H1 (cell line): ENCODE measurements at regions not wholly inside any gene's neighbourhood (a gene's known extent, or its start where the extent isn't known, plus 50 kb on each side); places are given as distances from the start of the nearest gene placed in this dataset.

Experiments
- CTCF ChIA-PET: fragments of 300-600 bp; sonication (Branson Sonifier 250); formaldehyde crosslinking; loops from one replicate; lab custom pipeline; 2021; ENCODE audit not compliant: partially characterized antibody; lab: Charles Lee
- POLR2A ChIA-PET: fragments of 300-600 bp; sonication (Branson Sonifier 250); formaldehyde crosslinking; loops from one replicate; lab custom pipeline; 2021; ENCODE audit warnings: inconsistent platforms; ENCODE audit not compliant: partially characterized antibody; lab: Charles Lee
- DNase-seq, 2 experiments: peaks; one replicate each; pipeline versions ENCODE4 v3.0.0 to v3.0.0-alpha.2; 2010 to 2022; ENCODE audit warnings: low spot score in 2 of 2, low read depth in 1 of 2, mixed read lengths in 1 of 2
- FAIRE-seq: peaks from 2 replicates; lab custom pipeline; 2011; peaks lifted over from hg19 to GRCh38; lab: Jason Lieb, UNC
- H2AFZ ChIP-seq: 2 replicates; pipeline ENCODE4 v1.8.1; 2012; ENCODE audit warnings: low read length, inconsistent platforms
- H2AK5ac ChIP-seq: 2 replicates; pipeline ENCODE4 v1.6.1; 2013; ENCODE audit warnings: low read depth, low read length
- H2BK120ac ChIP-seq: replicated peaks from 2 replicates; pipeline ENCODE3; 2013; ENCODE audit warnings: low read depth, low read length, inconsistent platforms
- H2BK12ac ChIP-seq: 2 replicates; pipeline ENCODE4 v1.6.1; 2013; ENCODE audit warnings: low read depth, low read length
- H2BK15ac ChIP-seq: 2 replicates; pipeline ENCODE4 v1.6.1; 2013; ENCODE audit warnings: low read length
- H2BK20ac ChIP-seq: 2 replicates; pipeline ENCODE4 v1.6.1; 2013; ENCODE audit warnings: low read length
- H2BK5ac ChIP-seq: 2 replicates; pipeline ENCODE4 v1.6.1; 2013; ENCODE audit warnings: low read depth, low read length
- H3K14ac ChIP-seq: 2 replicates; pipeline ENCODE4 v1.6.1; 2013; ENCODE audit warnings: inconsistent platforms; ENCODE audit not compliant: insufficient read length
- H3K18ac ChIP-seq: 2 replicates; pipeline ENCODE4 v1.6.1; 2013; ENCODE audit warnings: low read length; ENCODE audit errors: extremely low read depth
- H3K23ac ChIP-seq: 2 replicates; pipeline ENCODE4 v1.6.1; 2013; ENCODE audit warnings: inconsistent platforms; ENCODE audit not compliant: insufficient read length
- H3K23me2 ChIP-seq: 2 replicates; pipeline ENCODE4 v1.6.1; 2013; ENCODE audit warnings: low read depth, low read length
- H3K27ac ChIP-seq: 2 replicates; pipeline ENCODE4 v1.6.1; 2011; ENCODE audit warnings: low read depth, low read length, inconsistent platforms
- H3K27me3 ChIP-seq, 4 experiments: replicated peaks in 1 of 4; 1 replicate in 1 of 4; 2 replicates in 3 of 4; pipeline versions ENCODE4 v1.6.1 to v1.8.1; 2011 to 2013; ENCODE audit warnings: low read length in 3 of 4, mild to moderate bottlenecking in 3 of 4, inconsistent platforms in 2 of 4, mixed read lengths in 2 of 4, moderate library complexity in 1 of 4; ENCODE audit not compliant: control insufficient read depth in 3 of 4, insufficient read depth in 3 of 4; ENCODE audit errors: extremely low read depth in 1 of 4
- H3K36me3 ChIP-seq, 4 experiments: 2 replicates each; pipeline versions ENCODE4 v1.6.1 to v1.8.1; 2011 to 2013; ENCODE audit warnings: mild to moderate bottlenecking in 4 of 4, low read length in 3 of 4, moderate library complexity in 2 of 4, control low read depth in 1 of 4, inconsistent platforms in 1 of 4; ENCODE audit not compliant: insufficient read depth in 4 of 4, control insufficient read depth in 2 of 4
- H3K4ac ChIP-seq: replicated peaks from 2 replicates; pipeline ENCODE3; 2013; ENCODE audit warnings: low read length, low read depth, mixed read lengths, inconsistent platforms; ENCODE audit not compliant: insufficient read length
- H3K4me1 ChIP-seq, 4 experiments: replicated peaks in 1 of 4; 1 replicate in 1 of 4; 2 replicates in 3 of 4; pipeline versions ENCODE4 v1.6.1 to v1.8.1; 2011 to 2013; ENCODE audit warnings: low read length in 3 of 4, inconsistent platforms in 2 of 4, mixed read lengths in 1 of 4; ENCODE audit not compliant: insufficient read depth in 4 of 4, control insufficient read depth in 3 of 4
- H3K4me2 ChIP-seq, 2 experiments: 2 replicates each; pipeline versions ENCODE4 v1.6.1 to v1.8.1; 2011 to 2013; ENCODE audit warnings: low read depth in 2 of 2, low read length in 2 of 2, control low read depth in 1 of 2, inconsistent platforms in 1 of 2, mild to moderate bottlenecking in 1 of 2; ENCODE audit not compliant: insufficient read depth in 1 of 2
- H3K4me3 ChIP-seq, 4 experiments: fragments of 200-600, 300-600 bp in 1 of 4; sonication (generic), shearing (Covaris generic), sonication (Bioruptor Twin) in 1 of 4; 2 replicates each; pipeline versions ENCODE4 v1.5.1 to v1.8.1; 2011 to 2016; ENCODE audit warnings: low read length in 4 of 4, low read depth in 3 of 4, control low read depth in 2 of 4, inconsistent platforms in 2 of 4, mild to moderate bottlenecking in 2 of 4, mixed read lengths in 1 of 4, moderate library complexity in 1 of 4; ENCODE audit not compliant: insufficient read depth in 2 of 4; ENCODE audit errors: extremely low read depth in 1 of 4
- H3K56ac ChIP-seq: replicated peaks from 2 replicates; pipeline ENCODE3; 2013; ENCODE audit warnings: low read depth, mild to moderate bottlenecking, mixed read lengths, low read length, inconsistent platforms; ENCODE audit not compliant: insufficient read length
- H3K79me1 ChIP-seq: 2 replicates; pipeline ENCODE4 v1.6.1; 2013; ENCODE audit warnings: low read depth, low read length, control low read depth
- H3K79me2 ChIP-seq, 2 experiments: 2 replicates each; pipeline versions ENCODE4 v1.6.1 to v1.8.1; 2012 to 2013; ENCODE audit warnings: low read length in 2 of 2, mild to moderate bottlenecking in 2 of 2, inconsistent platforms in 1 of 2; ENCODE audit not compliant: insufficient read depth in 2 of 2, control insufficient read depth in 1 of 2
- H3K9ac ChIP-seq, 4 experiments: replicated peaks in 1 of 4; 1 replicate in 1 of 4; 2 replicates in 3 of 4; pipeline versions ENCODE4 v1.6.1 to v1.8.1; 2011 to 2013; ENCODE audit warnings: low read depth in 3 of 4, low read length in 3 of 4, control low read depth in 2 of 4, mild to moderate bottlenecking in 2 of 4, moderate library complexity in 2 of 4, inconsistent platforms in 1 of 4; ENCODE audit errors: extremely low read depth in 1 of 4
- H3K9me3 ChIP-seq, 2 experiments: 2 replicates each; pipeline versions ENCODE4 v1.6.1 to v1.8.1; 2012 to 2013; ENCODE audit warnings: mild to moderate bottlenecking in 2 of 2, moderate library complexity in 2 of 2, control low read depth in 1 of 2, inconsistent platforms in 1 of 2, low read depth in 1 of 2, low read length in 1 of 2, mixed read lengths in 1 of 2; ENCODE audit not compliant: insufficient read depth in 2 of 2
- H4K20me1 ChIP-seq, 2 experiments: replicated peaks in 1 of 2; 2 replicates each; pipeline versions ENCODE3 to v1.8.1; 2011 to 2013; ENCODE audit warnings: inconsistent platforms in 2 of 2, low read length in 2 of 2, mild to moderate bottlenecking in 1 of 2; ENCODE audit not compliant: insufficient read depth in 2 of 2, control insufficient read depth in 1 of 2
- H4K5ac ChIP-seq: 2 replicates; pipeline ENCODE4 v1.6.1; 2013; ENCODE audit warnings: low read length, low read depth, mixed read lengths, inconsistent platforms; ENCODE audit not compliant: insufficient read length
- H4K8ac ChIP-seq: 2 replicates; pipeline ENCODE4 v1.8.0; 2013; ENCODE audit warnings: mild to moderate bottlenecking, moderate library complexity, low read length, inconsistent platforms; ENCODE audit not compliant: insufficient read depth; ENCODE audit errors: extremely low read depth
- H4K91ac ChIP-seq: replicated peaks from 2 replicates; pipeline ENCODE3; 2013; ENCODE audit warnings: low read length, mixed read lengths, inconsistent platforms; ENCODE audit not compliant: insufficient read length
- ATF3 ChIP-seq: IDR thresholded peaks from 2 replicates; pipeline ENCODE4 v1.6.1; 2011; ENCODE audit warnings: low read depth, mild to moderate bottlenecking, low read length; ENCODE audit not compliant: insufficient read depth
- E2F6 ChIP-seq: IDR thresholded peaks from 2 replicates; pipeline ENCODE4 v1.6.1; 2012; ENCODE audit warnings: inconsistent platforms
- FOSL1 ChIP-seq: IDR thresholded peaks from 2 replicates; pipeline ENCODE4 v1.6.1; 2011; ENCODE audit warnings: mild to moderate bottlenecking, low read depth, low read length, moderate library complexity; ENCODE audit not compliant: insufficient read depth
- HDAC6 ChIP-seq: IDR thresholded peaks from one replicate; pipeline ENCODE4 v1.7.1; 2012; ENCODE audit warnings: low read depth, mild to moderate bottlenecking, inconsistent platforms, low read length, moderate library complexity
- KDM5A ChIP-seq: fragments of 200-600 bp; IDR thresholded peaks from 2 replicates; pipeline ENCODE4 v1.7.1; 2012; ENCODE audit warnings: mild to moderate bottlenecking, low read length, inconsistent platforms, mixed read lengths
- SIN3A ChIP-seq, 2 experiments: IDR thresholded peaks in 1 of 2; conservative IDR thresholded peaks in 1 of 2; 2 replicates each; pipeline ENCODE4 v1.6.1; 2011 to 2012; ENCODE audit warnings: low read length in 2 of 2, improper control_type of control experiment in 1 of 2, low read depth in 1 of 2, mild to moderate bottlenecking in 1 of 2
- SP2 ChIP-seq: IDR thresholded peaks from 2 replicates; pipeline ENCODE4 v1.6.1; 2012; ENCODE audit warnings: mild to moderate bottlenecking, low read length, inconsistent platforms
- TAF7 ChIP-seq: optimal IDR thresholded peaks from 2 replicates; pipeline ENCODE3; 2011; ENCODE audit warnings: low read depth, mild to moderate bottlenecking, inconsistent platforms, low read length, moderate library complexity, borderline replicate concordance
- TBP ChIP-seq: IDR thresholded peaks from 2 replicates; pipeline ENCODE4 v1.6.1; 2011; ENCODE audit warnings: low read depth, low read length, improper control_type of control experiment
- TEAD4 ChIP-seq: IDR thresholded peaks from 2 replicates; pipeline ENCODE4 v1.6.1; 2012; ENCODE audit warnings: low read depth, low read length, inconsistent platforms, mixed read lengths
- USF2 ChIP-seq: IDR thresholded peaks from 2 replicates; pipeline ENCODE4 v1.6.1; 2011; ENCODE audit warnings: low read length, improper control_type of control experiment
- ZNF274 ChIP-seq: IDR thresholded peaks from 2 replicates; pipeline ENCODE4 v1.7.0; 2012; ENCODE audit warnings: low read length, borderline replicate concordance; ENCODE audit errors: extremely low read depth
- WGBS, 2 experiments: shearing (Covaris generic) in 1 of 2; methylation state at CpG; one replicate each; pipeline versions ENCODE4 v1.1.6 to v1.1.7; 2013 to 2015; ENCODE audit warnings: low lambda C conversion rate in 2 of 2, mixed read lengths in 2 of 2, inconsistent platforms in 1 of 2, low coverage in 1 of 2, missing lambda C conversion rate in 1 of 2; ENCODE audit not compliant: insufficient replicate concordance in 2 of 2, insufficient coverage in 1 of 2, insufficient read length in 1 of 2; ENCODE audit errors: extremely low coverage in 1 of 2, missing lambda C conversion rate in 1 of 2; 5-methylcytosine and 5-hydroxymethylcytosine counted together

GRCh38 chr1:20426923-20427322, 59.1 kb downstream of the CAMK2N1 start:
- H3K4ac ChIP-seq: no peak overlapping the region
- H3K18ac ChIP-seq: no peak overlapping the region
- peaks cover 0 to 6% (median 0%) of the 10 kb centered on the region in 4 experiments; a peak in 2 of 7 replicates for H3K4me1 ChIP-seq
- H3K23me2 ChIP-seq: no peaks in the 10 kb centered on the region
- H3K9me3 ChIP-seq: peaks cover 9 to 15% of the 10 kb centered on the region in 2 experiments
- DNase-seq (no peak), FAIRE-seq (no peak)
- H3K23ac ChIP-seq: no peak overlapping the region
- no peak overlapping the region for H3K9ac ChIP-seq
- no peak overlapping the region for H4K8ac ChIP-seq
- POLR2A ChIA-PET: no interaction called here
- no peak overlapping the region for H2BK15ac ChIP-seq
- H2BK120ac ChIP-seq: no peak overlapping the region
- H3K14ac ChIP-seq: no peak overlapping the region
- no peak overlapping the region for H4K5ac ChIP-seq
- H3K4me3 ChIP-seq: no peak overlapping the region
- no peak overlapping the region for H2BK5ac ChIP-seq
- H3K27ac ChIP-seq: no peak overlapping the region
- H3K79me1 ChIP-seq: no peaks in the 10 kb centered on the region
- H2AFZ ChIP-seq: no peak overlapping the region
- H4K20me1 ChIP-seq: no peaks in the 10 kb centered on the region
- H3K56ac ChIP-seq: no peak overlapping the region
- H3K36me3 ChIP-seq: no peaks in the 10 kb centered on the region
- H3K27me3 ChIP-seq: peaks cover 0 to 2% (median 0%) of the 10 kb centered on the region in 4 experiments; a peak in 3 of 7 replicates
- 84% methylated on average over 4 of the region's 4 CpGs; no CpG with 5 or more reads in 1 of the 2 experiments for WGBS, 2 experiments
- H2AK5ac ChIP-seq: no peak overlapping the region
- no peaks in the 10 kb centered on the region for H3K79me2 ChIP-seq
- no peak overlapping the region for H2BK12ac ChIP-seq
- no peak overlapping the region for H2BK20ac ChIP-seq
- no peak overlapping the region for H3K4me2 ChIP-seq
- CTCF ChIA-PET: interaction anchor here (0.6 to 6.2 kb wide), 9 partner anchors 7 to 234 kb away, joined by 3 to 63 read pairs (median 3); no protein-coding TSS in a partner anchor
- H4K91ac ChIP-seq: no peak overlapping the region
- TF ChIP-seq TEAD4 (no peak), E2F6 (no peak), ZNF274 (no peak), HDAC6 (no peak), TBP (no peak), ATF3 (no peak), SP2 (no peak), SIN3A (conservative IDR thresholded peaks at IDR 0.05 in 1 of 2, IDR thresholded peaks at IDR 0.05 in 1 of 2; ENCODE audit: low read depth in 1 of 2, low read length in 2 of 2) (no peak), USF2 (no peak), KDM5A (no peak), TAF7 (no peak), FOSL1 (no peak)
